Fibroblast of the aortic adventitia (primary cell): ENCODE measurements at regions not wholly inside any gene's neighbourhood (a gene's known extent, or its start where the extent isn't known, plus 50 kb on each side); places are given as distances from the start of the nearest gene placed in this dataset.
A peak's percentile ranks its signal among the peaks of the same experiment; 100 is the strongest.

ENCODE experiments used
- DNase-seq: peaks from one replicate; pipeline ENCODE4 v3.0.0-alpha.2; 2010; ENCODE audit warnings: low read depth
- H3K4me3 ChIP-seq: 2 replicates; pipeline ENCODE4 v1.5.1; 2011; ENCODE audit warnings: low read depth, mild to moderate bottlenecking, control low read depth, low read length, moderate library complexity
- CTCF ChIP-seq: IDR thresholded peaks from 2 replicates; pipeline ENCODE4 v1.5.1; 2011; ENCODE audit warnings: mild to moderate bottlenecking, low read length, control low read depth, inconsistent platforms; ENCODE audit not compliant: insufficient read depth

- TF ChIP-seq CTCF = no peak
- no peak overlapping the region for H3K4me3 ChIP-seq
- DNase-seq = no peak
Observed at GRCh38 chr2:53362934-53363333, 404.7 kb upstream of the CHAC2 start.

- no peak for TF ChIP-seq CTCF
- DNase-seq = no peak
- no peak overlapping the region for H3K4me3 ChIP-seq
Observed at GRCh38 chr2:53356291-53356905, 411.2 kb upstream of the CHAC2 start.

- DNase-seq = peak; percentile 51
- no peak overlapping the region for H3K4me3 ChIP-seq
- no peak for TF ChIP-seq CTCF
Observed at GRCh38 chr2:53353135-53354114, 414.2 kb upstream of the CHAC2 start.

- no peak overlapping the region for H3K4me3 ChIP-seq
- TF ChIP-seq CTCF = no peak
- DNase-seq = no peak
Observed at GRCh38 chr2:53347269-53347668, 420.3 kb upstream of the CHAC2 start.

- no peak for DNase-seq
- no peak for TF ChIP-seq CTCF
- no peak overlapping the region for H3K4me3 ChIP-seq
Observed at GRCh38 chr2:53342248-53342647, 425.4 kb upstream of the CHAC2 start.

- DNase-seq = no peak
- H3K4me3 ChIP-seq = no peak overlapping the region
- TF ChIP-seq CTCF = no peak
Observed at GRCh38 chr2:53334610-53335009, 433.0 kb upstream of the CHAC2 start.
